Ovary (tissue), 7 donors: ENCODE measurements at regions not wholly inside any gene's neighbourhood (a gene's known extent, or its start where the extent isn't known, plus 50 kb on each side); places are given as distances from the start of the nearest gene placed in this dataset.
A peak's percentile ranks its signal among the peaks of the same experiment; 100 is the strongest.

Experiments used
- DNase-seq, 5 donors: peaks; one replicate each; pipeline ENCODE4 v3.0.0-alpha.2; 2019 to 2020
- H3K27ac ChIP-seq, 2 donors: fragments of 200-600 bp; one replicate each; pipeline versions ENCODE4 v1.5.1 to v1.8.0; 2019 to 2022
- H3K27me3 ChIP-seq: fragments of 200-600 bp; one replicate; pipeline ENCODE4 v1.8.0; 2022
- H3K36me3 ChIP-seq: fragments of 200-600 bp; sonication (generic); one replicate; pipeline ENCODE4 v1.5.1; 2019
- H3K4me1 ChIP-seq: one replicate; pipeline ENCODE4 v1.8.1; 2013; ENCODE audit warnings: mild to moderate bottlenecking, moderate library complexity; ENCODE audit not compliant: insufficient read depth
- H3K4me3 ChIP-seq: fragments of 200-600 bp; sonication (generic); one replicate; pipeline ENCODE4 v1.5.1; 2017
- H3K9me3 ChIP-seq, 2 donors: fragments of 200-600 bp in 1 of 2; sonication (generic) in 1 of 2; one replicate each; pipeline versions ENCODE4 v1.5.1 to v1.8.1; 2013 to 2019; ENCODE audit warnings: mild to moderate bottlenecking in 1 of 2, moderate library complexity in 1 of 2
- CTCF ChIP-seq, 3 donors: fragments of 450-650 bp in 2 of 3; fragments of 200-600 bp in 1 of 3; IDR thresholded peaks; one replicate each; pipeline versions ENCODE4 v1.5.1 to v1.8.0; 2016 to 2022; ENCODE audit warnings: antibody characterized with exemption in 3 of 3, mild to moderate bottlenecking in 1 of 3
- EP300 ChIP-seq: sonication (generic); formaldehyde crosslinking; IDR thresholded peaks from one replicate; pipeline ENCODE4 v1.6.1; 2017; ENCODE audit warnings: antibody characterized with exemption
- POLR2A ChIP-seq: fragments of 450-650 bp; IDR thresholded peaks from one replicate; pipeline ENCODE4 v1.6.1; 2017; ENCODE audit warnings: antibody characterized with exemption, mild to moderate bottlenecking, moderate library complexity
- WGBS, 3 donors: extraction: QIAGEN DNeasy Blood & Tissue Kit in 1 of 3; methylation state at CpG; one replicate each; pipeline versions ENCODE4 v1.1.5 to v1.1.7; 2013 to 2017; 5-methylcytosine and 5-hydroxymethylcytosine counted together
- intact Hi-C, 4 donors: fragments of 100-400 bp; cut with DNase I; formaldehyde crosslinking; loops; one replicate each; pipeline versions ENCODE4 v1.11.0 to v1.15.1; 2022 to 2023
- donor health status: DM: no; HTN: no; CAD: no; lungs with moderate emphysema.
- donor health status: DM: no; HTN: no; CAD: no.
- donor health status: Bipolar disorder and iron deficiency.
- donor health status: DM: no; HTN: no; CAD: no.
- donor health status: DM: yes; HTN: yes; CAD: no.

- DNase-seq = no peak
- Histone ChIP-seq H3K4me3 (no peak overlapping the region), H3K27me3 (no peaks in the 10 kb centered on the region), H3K36me3 (no peaks in the 10 kb centered on the region), H3K27ac (no peak overlapping the region), H3K9me3 (no peaks in the 10 kb centered on the region), H3K4me1 (peaks cover 7% of the 10 kb centered on the region)
- TF ChIP-seq CTCF (IDR thresholded peaks at IDR 0.05) (no peak), POLR2A (no peak), EP300 (no peak)
- intact Hi-C loops = loop anchor here in 1 of 4 donors (5.0 kb wide), 1 partner anchor 260 kb away; no protein-coding TSS in a partner anchor
- 77 to 90% (median 86%) methylated on average over 1 of the region's 1 CpG for WGBS, 3 donors
Measured at GRCh38 chr6:144477396-144477795, 192.3 kb downstream of the UTRN start.

- Histone ChIP-seq H3K36me3 (no peaks in the 10 kb centered on the region), H3K27me3 (no peaks in the 10 kb centered on the region), H3K27ac (peak overlapping the region in 1 of 2 donors; percentile 65), H3K9me3 (no peaks in the 10 kb centered on the region), H3K4me1 (peaks cover 7% of the 10 kb centered on the region), H3K4me3 (no peak overlapping the region)
- intact Hi-C loops = loop anchor here in 1 of 4 donors (5.0 kb wide), 1 partner anchor 261 kb away; no protein-coding TSS in a partner anchor
- no peak for DNase-seq
- no peak for TF ChIP-seq EP300
- TF ChIP-seq CTCF (IDR thresholded peaks at IDR 0.05) = no peak
- no peak for TF ChIP-seq POLR2A
Measured at GRCh38 chr6:144477856-144478255, 192.7 kb downstream of the UTRN start.

GRCh38 chr6:144478483-144478882 is 193.3 kb downstream of the UTRN start:
- Histone ChIP-seq H3K9me3 (no peaks in the 10 kb centered on the region), H3K27me3 (no peaks in the 10 kb centered on the region), H3K27ac (peak overlapping the region in 1 of 2 donors; percentile 65), H3K36me3 (no peaks in the 10 kb centered on the region), H3K4me1 (peaks cover 7% of the 10 kb centered on the region), H3K4me3 (no peak overlapping the region)
- DNase-seq = peak in 2 of 5 donors; percentile 26 to 30
- no peak for TF ChIP-seq EP300
- no peak for TF ChIP-seq POLR2A
- no peak for TF ChIP-seq CTCF (IDR thresholded peaks at IDR 0.05)
- WGBS, 3 donors = 34 to 53% (median 41%) methylated on average over 5 of the region's 5 CpGs
- intact Hi-C loops = loop anchor here in 1 of 4 donors (5.0 kb wide), 1 partner anchor 261 kb away; no protein-coding TSS in a partner anchor

- TF ChIP-seq EP300 (no peak), CTCF (IDR thresholded peaks at IDR 0.05) (no peak), POLR2A (no peak)
- no peak overlapping the region for H3K4me3 ChIP-seq
- intact Hi-C loops = loop anchor here (5.0 to 10.0 kb wide), 4 partner anchors 195 to 375 kb away; partner anchors contain the start of gene UTRN (in 1 of the 4)
- WGBS, 3 donors = 29 to 38% (median 33%) methylated on average over 1 of the region's 1 CpG
- no peaks in the 10 kb centered on the region for H3K36me3 ChIP-seq
- peaks cover 7% of the 10 kb centered on the region for H3K4me1 ChIP-seq
- H3K27ac ChIP-seq = peak overlapping the region in 1 of 2 donors; percentile 61
- no peaks in the 10 kb centered on the region for H3K9me3 ChIP-seq
- H3K27me3 ChIP-seq = no peaks in the 10 kb centered on the region
- no peak for DNase-seq
Measured at GRCh38 chr6:144479991-144480390, 194.9 kb downstream of the UTRN start.
